A673 (cell line): ENCODE measurements at regions not wholly inside any gene's neighbourhood (a gene's known extent, or its start where the extent isn't known, plus 50 kb on each side); places are given as distances from the start of the nearest gene placed in this dataset.

Source experiments
- BruUV-seq: library from RNA; stranded (reverse); fragments of 400-500 nt; replicated peaks from 2 replicates; lab custom pipeline; 2021; lab: Mats Ljungman, UMichigan
- CTCF ChIA-PET: fragments of 300-600 bp; sonication (Branson Sonifier 250); formaldehyde crosslinking; loops from one replicate; lab custom pipeline; 2022; ENCODE audit warnings: antibody characterized with exemption; lab: Charles Lee
- POLR2A ChIA-PET: fragments of 300-600 bp; sonication (Branson Sonifier 250); formaldehyde crosslinking; loops from one replicate; lab custom pipeline; 2022; ENCODE audit warnings: antibody characterized with exemption; ENCODE audit not compliant: low non-redundant PET; lab: Charles Lee
- DNase-seq: peaks from one replicate; pipeline ENCODE4 v3.0.0-alpha.2; 2015; ENCODE audit warnings: low spot score
- H3K27ac ChIP-seq: fragments of 200-600 bp; sonication (generic); 2 replicates; pipeline ENCODE4 v1.5.1; 2016; ENCODE audit warnings: mixed run types, low read depth, mild to moderate bottlenecking, mixed read lengths, antibody characterized with exemption, low read length; ENCODE audit not compliant: poor library complexity, severe bottlenecking
- H3K27me3 ChIP-seq: fragments of 200-600 bp; sonication (generic); replicated peaks from 2 replicates; pipeline ENCODE4 v1.6.1; 2017; ENCODE audit warnings: mixed run types, low read depth, mild to moderate bottlenecking, mixed read lengths, antibody characterized with exemption, low read length; ENCODE audit not compliant: insufficient read depth, poor library complexity
- H3K36me3 ChIP-seq: fragments of 200-600 bp; sonication (generic); 2 replicates; pipeline ENCODE4 v1.6.1; 2016; ENCODE audit warnings: mixed run types, mild to moderate bottlenecking, mixed read lengths, antibody characterized with exemption, low read length; ENCODE audit not compliant: insufficient read depth, poor library complexity, severe bottlenecking
- H3K4me1 ChIP-seq: fragments of 200-600 bp; sonication (generic); 2 replicates; pipeline ENCODE4 v1.6.1; 2017; ENCODE audit warnings: mixed run types, mild to moderate bottlenecking, mixed read lengths, antibody characterized with exemption, low read length; ENCODE audit not compliant: insufficient read depth, poor library complexity, severe bottlenecking
- H3K4me3 ChIP-seq: fragments of 200-600 bp; sonication (generic); 2 replicates; pipeline ENCODE4 v1.5.1; 2016; ENCODE audit warnings: low read depth, mixed run types, mild to moderate bottlenecking, mixed read lengths, low read length; ENCODE audit not compliant: poor library complexity, severe bottlenecking
- H3K9me3 ChIP-seq: fragments of 200-600 bp; sonication (generic); 2 replicates; pipeline ENCODE4 v1.6.1; 2016; ENCODE audit warnings: mixed run types, low read depth, mild to moderate bottlenecking, mixed read lengths, antibody characterized with exemption, low read length; ENCODE audit not compliant: poor library complexity, severe bottlenecking
- EZH2 ChIP-seq: fragments of 200-600 bp; sonication (generic); IDR thresholded peaks from 2 replicates; pipeline ENCODE4 v1.6.1; 2017; ENCODE audit warnings: borderline replicate concordance, low read depth, mild to moderate bottlenecking, mixed read lengths, antibody characterized with exemption, low read length; ENCODE audit not compliant: poor library complexity, severe bottlenecking
- intact Hi-C: fragments of 100-400 bp; cut with micrococcal nuclease; formaldehyde crosslinking; loops from one replicate; pipeline ENCODE4 v1.10.0; 2022; ENCODE audit not compliant: unreplicated experiment
- TF ChIP-seq, protein P1 (sequence below): fragments of 300-800, 200-600 bp; sonication (generic); conservative IDR thresholded peaks from 2 replicates; pipeline ENCODE4 v1.5.1; 2017; ENCODE audit warnings: low read depth, mild to moderate bottlenecking, antibody characterized with exemption, low read length, moderate library complexity, mixed read lengths

DNA sequence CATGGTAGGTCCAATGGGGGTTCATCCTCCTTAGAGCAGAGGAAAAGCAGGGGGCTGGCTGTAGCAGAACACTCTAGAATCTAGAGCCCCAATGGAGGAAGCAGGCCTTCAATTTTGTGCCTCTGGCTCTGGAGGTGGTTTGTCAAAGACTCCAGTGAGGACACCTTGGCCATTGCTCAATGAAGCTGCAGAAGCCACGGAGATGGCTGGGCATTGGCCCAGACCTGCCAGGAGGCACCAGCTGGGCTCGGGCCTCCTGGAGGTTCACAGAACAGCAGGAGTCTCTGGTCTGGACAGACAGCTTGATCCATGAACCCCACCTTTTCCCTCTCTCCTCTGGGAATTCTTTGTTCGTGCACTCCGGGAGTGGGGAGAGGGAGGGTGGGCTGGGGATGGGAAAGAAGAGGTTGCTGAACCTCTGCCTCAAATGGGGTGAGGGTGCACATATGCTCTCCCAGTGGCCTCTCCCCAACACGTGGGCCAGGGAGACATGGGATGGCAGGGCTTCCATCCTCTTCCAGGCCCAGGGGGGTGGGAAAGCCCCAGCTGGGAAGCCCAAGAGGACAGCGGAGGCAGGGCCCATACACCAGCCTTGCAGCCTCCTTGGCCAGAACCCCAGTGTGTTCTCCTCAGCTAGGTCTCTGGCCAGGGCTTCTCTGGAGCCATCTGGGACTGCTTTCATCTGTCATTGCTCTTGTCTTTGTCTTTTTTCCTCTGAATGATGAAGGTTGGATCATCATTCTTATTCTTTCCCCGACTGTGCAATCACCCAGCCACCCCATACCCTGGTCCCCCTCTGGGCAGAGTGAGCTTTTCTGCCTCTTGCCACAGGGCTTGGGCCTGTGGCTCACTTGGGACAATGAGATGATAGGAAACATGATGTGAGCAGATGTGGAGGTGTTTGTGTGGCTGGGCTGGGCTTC lies 1019.4 kb downstream of the BRD1 start:
- intact Hi-C loops = no loop called here
- DNase-seq = no peak
- Histone ChIP-seq H3K36me3 (no peaks in the 10 kb centered on the region), H3K4me3 (no peak overlapping the region), H3K4me1 (no peaks in the 10 kb centered on the region), H3K9me3 (no peaks in the 10 kb centered on the region), H3K27me3 (no peaks in the 10 kb centered on the region), H3K27ac (no peak overlapping the region)
- no peak for TF ChIP-seq EZH2
- TF ChIP-seq, protein P1, sequence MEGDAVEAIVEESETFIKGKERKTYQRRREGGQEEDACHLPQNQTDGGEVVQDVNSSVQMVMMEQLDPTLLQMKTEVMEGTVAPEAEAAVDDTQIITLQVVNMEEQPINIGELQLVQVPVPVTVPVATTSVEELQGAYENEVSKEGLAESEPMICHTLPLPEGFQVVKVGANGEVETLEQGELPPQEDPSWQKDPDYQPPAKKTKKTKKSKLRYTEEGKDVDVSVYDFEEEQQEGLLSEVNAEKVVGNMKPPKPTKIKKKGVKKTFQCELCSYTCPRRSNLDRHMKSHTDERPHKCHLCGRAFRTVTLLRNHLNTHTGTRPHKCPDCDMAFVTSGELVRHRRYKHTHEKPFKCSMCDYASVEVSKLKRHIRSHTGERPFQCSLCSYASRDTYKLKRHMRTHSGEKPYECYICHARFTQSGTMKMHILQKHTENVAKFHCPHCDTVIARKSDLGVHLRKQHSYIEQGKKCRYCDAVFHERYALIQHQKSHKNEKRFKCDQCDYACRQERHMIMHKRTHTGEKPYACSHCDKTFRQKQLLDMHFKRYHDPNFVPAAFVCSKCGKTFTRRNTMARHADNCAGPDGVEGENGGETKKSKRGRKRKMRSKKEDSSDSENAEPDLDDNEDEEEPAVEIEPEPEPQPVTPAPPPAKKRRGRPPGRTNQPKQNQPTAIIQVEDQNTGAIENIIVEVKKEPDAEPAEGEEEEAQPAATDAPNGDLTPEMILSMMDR = no peak
- ChIA-PET POLR2A (no interaction called here), CTCF (no interaction called here)
- BruUV-seq = no TSS peak

DNA sequence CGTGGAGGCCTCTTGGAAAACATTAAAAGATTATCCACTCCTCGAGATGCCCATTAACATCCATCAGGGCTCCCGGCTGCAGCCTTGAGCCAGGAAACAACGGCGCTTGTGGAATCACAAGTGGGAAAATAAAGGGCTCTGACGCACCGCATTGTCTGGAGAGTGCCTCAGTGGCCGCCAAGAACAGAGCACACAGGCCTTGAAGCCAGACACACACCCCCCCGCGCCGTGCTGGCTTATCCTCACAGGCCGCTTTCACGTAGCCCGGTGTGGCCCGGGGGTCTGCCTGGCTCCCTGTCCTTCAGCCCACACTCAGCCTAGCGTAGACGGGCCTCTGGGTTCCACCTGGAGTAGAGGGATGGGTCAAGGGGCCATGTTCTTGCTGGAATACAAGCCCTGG lies 1020.5 kb downstream of the BRD1 start:
- intact Hi-C loops = no loop called here
- H3K27me3 ChIP-seq = no peaks in the 10 kb centered on the region
- TF ChIP-seq EZH2 = no peak
- TF ChIP-seq, protein P1 = no peak
- H3K4me1 ChIP-seq = no peaks in the 10 kb centered on the region
- BruUV-seq = no TSS peak
- DNase-seq = no peak
- H3K9me3 ChIP-seq = no peaks in the 10 kb centered on the region
- POLR2A ChIA-PET = no interaction called here
- CTCF ChIA-PET = no interaction called here
- H3K4me3 ChIP-seq = no peak overlapping the region
- no peak overlapping the region for H3K27ac ChIP-seq
- H3K36me3 ChIP-seq = no peaks in the 10 kb centered on the region

DNA sequence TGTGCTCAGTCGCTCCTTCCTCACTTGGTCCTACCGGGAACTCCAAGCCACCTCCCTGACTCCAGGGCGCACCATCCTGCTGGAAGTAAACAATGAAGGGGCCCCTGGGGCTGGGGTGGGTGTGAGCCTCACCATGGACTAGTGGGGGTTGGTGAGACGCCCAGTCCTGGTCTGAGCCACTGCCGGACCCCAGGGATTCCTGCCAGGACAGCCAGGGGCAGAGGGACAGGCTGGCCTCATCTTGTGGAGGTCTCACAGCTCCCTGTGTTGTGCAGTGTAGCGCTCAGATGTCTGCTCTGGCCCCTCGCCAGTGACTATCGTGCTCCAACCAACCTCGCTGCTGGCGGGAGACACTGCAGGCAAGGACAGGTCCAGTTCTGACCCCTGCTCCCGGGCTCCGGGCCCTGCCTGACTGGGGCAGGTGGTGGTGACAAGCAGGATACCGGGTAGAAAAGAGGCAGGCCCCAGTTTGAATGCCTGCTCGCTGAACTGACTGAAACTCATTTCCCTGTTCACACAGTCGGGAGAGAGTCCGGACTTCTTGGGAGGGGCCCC lies 1021.4 kb downstream of the BRD1 start:
- H3K9me3 ChIP-seq = no peaks in the 10 kb centered on the region
- TF ChIP-seq, protein P1 = no peak
- no peak for TF ChIP-seq EZH2
- H3K4me1 ChIP-seq = no peaks in the 10 kb centered on the region
- no TSS peak for BruUV-seq
- POLR2A ChIA-PET = no interaction called here
- intact Hi-C loops = no loop called here
- CTCF ChIA-PET = no interaction called here
- no peak for DNase-seq
- H3K4me3 ChIP-seq = no peak overlapping the region
- H3K27ac ChIP-seq = no peak overlapping the region
- no peaks in the 10 kb centered on the region for H3K36me3 ChIP-seq
- no peaks in the 10 kb centered on the region for H3K27me3 ChIP-seq
